ENCODE measurements at regions not wholly inside any gene's neighbourhood (a gene's known extent, or its start where the extent isn't known, plus 50 kb on each side); places are given as distances from the start of the nearest gene placed in this dataset.
"Not testable (repeated sequence)": the region's sequence is repeated elsewhere in the genome, so short reads cannot be mapped to it uniquely, and the experiment has no call there.

- TF ChIP-seq JUND (IDR thresholded peaks at IDR 0.05; ENCODE audit: low read depth) = no peak
- DNase-seq (ENCODE audit: low read depth in 1 of 2, low spot score in 1 of 2) = no peak
- in situ Hi-C loops (cut with HindIII; ENCODE audit: low pct_unique_long_range_greater_than_20kb, low sequenced_read_pairs) = no loop called here
Observed at GRCh38 chr4:155060419-155060818, 148.0 kb upstream of the NPY2R start.

DNA sequence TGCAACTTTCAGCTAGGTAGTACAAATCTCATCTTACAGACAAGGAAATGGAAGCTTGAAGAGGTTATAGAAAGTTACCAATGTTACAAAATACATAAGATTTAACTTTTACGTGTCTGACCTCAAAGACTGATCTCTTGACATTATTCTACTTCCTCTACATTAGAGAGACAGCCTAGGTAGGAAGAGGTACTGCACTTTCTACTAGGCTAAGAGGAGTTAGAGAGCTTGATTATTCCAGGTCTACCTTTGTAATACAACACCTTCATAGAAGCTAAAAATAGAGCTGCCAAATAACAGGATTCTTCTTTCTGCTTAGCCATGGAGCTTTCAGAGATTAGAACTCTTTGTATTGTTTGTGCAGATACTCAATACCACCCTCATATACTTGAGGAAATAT lies 147.6 kb upstream of the NPY2R start:
- in situ Hi-C loops (cut with HindIII; ENCODE audit: low pct_unique_long_range_greater_than_20kb, low sequenced_read_pairs) = no loop called here
- DNase-seq (ENCODE audit: low read depth in 1 of 2, low spot score in 1 of 2) = no peak

GRCh38 chr4:155062948-155063347 lies 145.5 kb upstream of the NPY2R start:
- in situ Hi-C loops (cut with HindIII; ENCODE audit: low pct_unique_long_range_greater_than_20kb, low sequenced_read_pairs) = no loop called here
- DNase-seq (ENCODE audit: low read depth in 1 of 2, low spot score in 1 of 2) = no peak
- no peak for TF ChIP-seq JUND (IDR thresholded peaks at IDR 0.05; ENCODE audit: low read depth)

More for the DNA sequence above, 147.6 kb upstream of the NPY2R start:
- TF ChIP-seq JUND (IDR thresholded peaks at IDR 0.05; ENCODE audit: low read depth) = no peak

DNA sequence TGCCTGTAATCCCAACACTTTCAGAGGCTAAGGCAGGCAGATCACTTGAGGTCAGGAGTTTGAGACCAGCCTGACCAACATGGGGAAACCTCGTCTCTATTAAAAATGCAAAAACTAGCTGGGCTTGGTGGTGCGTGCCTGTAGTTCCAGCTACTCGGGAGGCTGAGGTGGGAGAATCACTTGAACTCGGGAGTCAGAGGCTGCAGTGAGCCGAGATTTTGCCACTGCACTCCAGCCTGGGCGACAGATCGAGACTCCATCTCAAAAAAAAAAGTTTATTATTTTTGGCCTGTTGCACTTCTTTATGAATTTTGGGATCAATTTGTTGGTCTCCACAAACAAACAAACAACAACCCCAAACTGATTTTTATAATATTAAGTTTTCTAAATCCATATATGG lies 143.5 kb upstream of the NPY2R start:
- in situ Hi-C loops (cut with HindIII; ENCODE audit: low pct_unique_long_range_greater_than_20kb, low sequenced_read_pairs); DNase-seq (ENCODE audit: low read depth in 1 of 2, low spot score in 1 of 2): not testable (repeated sequence)

DNA sequence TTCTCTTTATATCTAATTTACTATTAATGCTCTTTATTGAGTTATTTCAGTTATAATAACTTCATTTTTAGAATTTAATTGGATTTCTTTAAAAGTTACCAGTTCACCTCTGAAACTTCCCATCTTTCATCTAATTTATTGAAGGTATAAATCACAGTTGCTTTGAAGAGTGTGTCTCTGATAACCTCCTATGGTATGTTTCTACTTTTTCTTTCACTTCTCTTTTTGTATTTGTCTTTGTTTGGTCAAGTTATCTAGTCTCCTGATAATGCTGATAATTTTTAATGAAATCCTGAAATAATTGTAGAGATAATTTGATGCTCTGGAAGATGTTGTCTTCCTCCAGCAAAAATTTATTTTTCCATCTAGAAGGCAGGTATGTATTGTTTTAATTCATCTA lies 141.6 kb upstream of the NPY2R start:
- in situ Hi-C loops (cut with HindIII; ENCODE audit: low pct_unique_long_range_greater_than_20kb, low sequenced_read_pairs) = no loop called here
- TF ChIP-seq JUND (IDR thresholded peaks at IDR 0.05; ENCODE audit: low read depth) = no peak
- no peak for DNase-seq (ENCODE audit: low read depth in 1 of 2, low spot score in 1 of 2)

DNA sequence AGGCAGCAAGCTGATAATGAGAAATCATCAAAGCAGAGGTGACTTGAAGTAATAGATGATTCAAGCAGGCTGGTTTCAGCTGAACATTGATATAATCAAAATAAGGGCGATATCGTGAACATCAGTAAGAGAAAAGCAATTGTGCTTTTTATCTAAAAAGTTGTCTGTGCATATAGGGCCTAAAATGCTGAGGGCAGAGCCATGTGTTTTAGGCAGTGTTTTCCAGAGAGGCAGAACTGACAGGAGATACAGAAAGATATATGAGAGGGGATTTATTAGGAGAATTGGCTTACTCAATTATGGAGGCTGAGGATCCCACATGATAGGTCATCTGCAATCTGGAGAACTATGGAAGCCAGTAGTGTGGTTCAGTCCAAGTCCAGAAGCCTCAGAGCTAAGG lies 136.5 kb upstream of the NPY2R start:
- TF ChIP-seq JUND (IDR thresholded peaks at IDR 0.05; ENCODE audit: low read depth) = no peak
- no peak for DNase-seq (ENCODE audit: low read depth in 1 of 2, low spot score in 1 of 2)
- in situ Hi-C loops (cut with HindIII; ENCODE audit: low pct_unique_long_range_greater_than_20kb, low sequenced_read_pairs) = no loop called here

DNA sequence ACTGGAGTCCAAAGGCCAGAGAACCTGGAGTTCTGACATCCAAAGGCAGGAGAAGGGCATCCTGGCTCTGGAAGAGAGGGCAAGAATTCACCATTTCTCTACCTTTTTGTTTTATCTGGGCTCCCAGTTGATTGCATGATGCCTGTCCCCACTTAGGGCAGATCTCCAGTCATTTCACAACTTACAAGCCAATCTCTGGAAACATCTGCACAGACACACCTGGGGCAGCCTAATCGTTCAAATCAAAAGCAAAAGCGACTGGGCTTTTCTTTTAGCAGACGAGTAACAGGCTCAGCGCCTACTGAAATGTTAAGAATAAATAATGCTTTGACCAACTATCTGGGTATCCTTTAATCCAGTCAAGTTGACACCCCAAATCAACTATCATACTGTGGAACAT lies 136.0 kb upstream of the NPY2R start:
- DNase-seq (ENCODE audit: low read depth in 1 of 2, low spot score in 1 of 2) = no peak
- TF ChIP-seq JUND (IDR thresholded peaks at IDR 0.05; ENCODE audit: low read depth) = no peak
- in situ Hi-C loops (cut with HindIII; ENCODE audit: low pct_unique_long_range_greater_than_20kb, low sequenced_read_pairs) = no loop called here

DNA sequence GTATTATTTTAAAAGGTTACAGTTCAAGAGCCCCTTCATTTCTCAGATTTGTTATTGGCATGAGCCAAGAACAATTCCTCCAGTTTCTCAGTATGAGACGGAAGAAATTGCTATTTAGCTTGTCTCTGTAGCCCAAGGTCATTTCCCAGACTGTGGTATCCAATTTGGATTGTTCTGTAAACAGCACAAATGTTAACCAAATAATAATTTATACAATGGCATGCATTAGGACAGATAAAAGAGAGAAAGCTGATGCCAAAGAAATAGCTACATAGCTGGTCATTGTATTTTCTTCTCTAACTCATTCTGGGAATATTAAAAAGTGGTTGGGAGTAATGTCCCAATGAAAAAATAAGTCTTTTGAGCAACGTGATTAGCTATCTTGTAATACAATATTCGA lies 134.6 kb upstream of the NPY2R start:
- in situ Hi-C loops (cut with HindIII; ENCODE audit: low pct_unique_long_range_greater_than_20kb, low sequenced_read_pairs) = no loop called here
- no peak for DNase-seq (ENCODE audit: low read depth in 1 of 2, low spot score in 1 of 2)
- TF ChIP-seq JUND (IDR thresholded peaks at IDR 0.05; ENCODE audit: low read depth) = no peak

GRCh38 chr4:155076256-155076785 lies 132.1 kb upstream of the NPY2R start:
- no peak for TF ChIP-seq JUND (IDR thresholded peaks at IDR 0.05; ENCODE audit: low read depth)
- no peak for DNase-seq (ENCODE audit: low read depth in 1 of 2, low spot score in 1 of 2)
- in situ Hi-C loops (cut with HindIII; ENCODE audit: low pct_unique_long_range_greater_than_20kb, low sequenced_read_pairs) = no loop called here

- no peak for TF ChIP-seq JUND (IDR thresholded peaks at IDR 0.05; ENCODE audit: low read depth)
- no peak for DNase-seq (ENCODE audit: low read depth in 1 of 2, low spot score in 1 of 2)
- in situ Hi-C loops (cut with HindIII; ENCODE audit: low pct_unique_long_range_greater_than_20kb, low sequenced_read_pairs) = no loop called here
Observed at GRCh38 chr4:155077452-155078229, 130.8 kb upstream of the NPY2R start.

DNA sequence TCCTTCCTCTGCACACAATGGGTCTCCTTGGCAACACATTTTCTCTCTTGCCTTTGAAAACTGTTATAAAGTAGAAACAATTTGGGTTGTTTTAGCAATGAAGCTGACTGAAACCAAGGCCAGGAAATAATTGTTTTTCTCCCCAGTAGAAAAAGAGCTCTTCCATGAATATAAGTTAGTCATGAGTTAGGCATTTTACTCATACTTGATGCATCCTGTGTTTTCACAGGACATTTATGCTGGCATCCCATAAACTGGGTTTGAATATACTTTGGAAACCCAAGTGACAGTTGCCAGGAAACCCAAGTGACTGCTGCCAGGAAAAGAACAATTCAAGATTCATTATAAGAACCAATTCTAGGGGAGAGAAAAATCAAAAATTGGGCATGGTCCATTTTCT lies 128.6 kb upstream of the NPY2R start:
- no peak for DNase-seq (ENCODE audit: low read depth in 1 of 2, low spot score in 1 of 2)
- no peak for TF ChIP-seq JUND (IDR thresholded peaks at IDR 0.05; ENCODE audit: low read depth)

DNA sequence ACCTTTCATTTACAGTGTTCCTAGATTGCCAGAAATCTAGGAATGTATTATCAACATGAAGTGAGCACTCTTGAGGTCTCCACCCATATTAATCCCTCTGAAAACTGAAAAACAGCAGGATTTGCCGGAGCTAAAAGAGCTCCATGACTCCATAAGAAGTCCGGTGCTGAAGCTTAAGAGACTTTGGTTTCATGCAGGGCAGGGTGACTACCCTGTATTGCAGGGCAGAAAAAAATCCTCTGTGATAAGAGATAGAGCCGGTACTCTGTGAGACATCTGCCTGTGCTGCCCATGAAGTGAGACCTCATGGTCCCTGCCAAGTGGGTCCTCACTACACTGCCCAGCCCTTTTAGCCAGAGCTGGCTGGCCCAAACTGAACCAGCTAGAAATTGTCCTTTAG lies 127.2 kb upstream of the NPY2R start:
- in situ Hi-C loops (cut with HindIII; ENCODE audit: low pct_unique_long_range_greater_than_20kb, low sequenced_read_pairs) = no loop called here
- no peak for DNase-seq (ENCODE audit: low read depth in 1 of 2, low spot score in 1 of 2)
- no peak for TF ChIP-seq JUND (IDR thresholded peaks at IDR 0.05; ENCODE audit: low read depth)

More for the DNA sequence above, 128.6 kb upstream of the NPY2R start:
- in situ Hi-C loops (cut with HindIII; ENCODE audit: low pct_unique_long_range_greater_than_20kb, low sequenced_read_pairs) = no loop called here

DNA sequence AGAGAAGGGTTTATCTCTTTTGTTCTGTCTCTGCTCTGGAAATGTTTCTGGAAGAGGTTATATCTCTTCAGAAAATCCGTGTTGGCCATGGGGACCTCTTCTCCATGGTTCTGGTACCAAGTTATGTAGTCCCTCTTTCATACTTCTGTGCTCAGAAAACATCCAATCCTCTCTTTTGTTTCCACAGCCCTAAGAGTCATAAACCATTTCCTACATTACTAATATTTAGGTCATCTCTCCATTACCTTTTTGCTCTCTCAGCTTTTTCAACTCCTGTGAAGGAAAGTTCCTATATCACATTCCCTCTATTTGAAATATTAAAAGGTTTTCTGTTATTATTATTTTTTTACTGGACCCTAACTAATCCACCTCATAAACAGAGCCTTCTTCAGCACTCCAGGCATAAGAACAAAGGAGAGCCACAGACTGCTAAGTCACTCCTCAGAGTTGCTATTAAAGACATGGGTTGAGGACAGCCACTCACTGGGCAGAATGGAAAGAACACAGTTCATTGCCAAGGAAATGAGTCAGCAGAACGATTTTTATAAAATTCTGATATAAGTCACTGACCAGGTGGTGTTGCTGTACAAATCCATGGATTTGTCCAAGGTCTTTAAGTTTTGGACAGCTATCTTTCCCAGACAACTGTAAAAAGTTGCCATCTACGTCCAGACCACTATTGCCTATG lies 122.4 kb upstream of the NPY2R start:
- no peak for TF ChIP-seq JUND (IDR thresholded peaks at IDR 0.05; ENCODE audit: low read depth)
- no peak for DNase-seq (ENCODE audit: low read depth in 1 of 2, low spot score in 1 of 2)
- in situ Hi-C loops (cut with HindIII; ENCODE audit: low pct_unique_long_range_greater_than_20kb, low sequenced_read_pairs) = no loop called here
